HG03378 (cell line): ENCODE measurements at regions not wholly inside any gene's neighbourhood (a gene's known extent, or its start where the extent isn't known, plus 50 kb on each side); places are given as distances from the start of the nearest gene placed in this dataset.
A peak's percentile ranks its signal among the peaks of the same experiment; 100 is the strongest.

Experiments
- ATAC-seq: cut with Tn5 transposase; IDR thresholded peaks from one replicate; pipeline ENCODE4 v1.9.1; 2021; ENCODE audit warnings: mild to moderate bottlenecking, moderate library complexity; ENCODE audit not compliant: unreplicated experiment

DNA sequence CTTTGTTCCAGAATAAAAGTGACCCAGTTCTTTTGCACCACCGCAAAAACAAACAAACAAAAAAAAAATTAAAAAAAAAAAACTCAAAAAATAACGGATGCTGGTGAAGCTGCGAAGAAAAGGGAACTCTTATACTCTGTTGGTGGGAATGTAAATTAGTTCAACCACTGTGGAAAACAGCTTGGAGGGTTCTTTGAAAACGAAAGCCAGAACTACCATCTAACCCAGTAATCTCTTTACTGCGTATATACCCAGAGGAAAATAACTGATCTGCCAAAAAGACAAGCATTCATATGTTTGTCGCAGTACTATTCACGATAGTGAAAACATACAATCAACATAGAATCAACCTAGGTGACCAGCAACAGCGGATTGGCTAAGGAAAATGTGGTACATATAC is 298.9 kb upstream of the CBLB start:
- ATAC-seq = peak; percentile 60

GRCh38 chr3:106168962-106169750 is 300.3 kb upstream of the CBLB start:
- ATAC-seq = no peak

DNA sequence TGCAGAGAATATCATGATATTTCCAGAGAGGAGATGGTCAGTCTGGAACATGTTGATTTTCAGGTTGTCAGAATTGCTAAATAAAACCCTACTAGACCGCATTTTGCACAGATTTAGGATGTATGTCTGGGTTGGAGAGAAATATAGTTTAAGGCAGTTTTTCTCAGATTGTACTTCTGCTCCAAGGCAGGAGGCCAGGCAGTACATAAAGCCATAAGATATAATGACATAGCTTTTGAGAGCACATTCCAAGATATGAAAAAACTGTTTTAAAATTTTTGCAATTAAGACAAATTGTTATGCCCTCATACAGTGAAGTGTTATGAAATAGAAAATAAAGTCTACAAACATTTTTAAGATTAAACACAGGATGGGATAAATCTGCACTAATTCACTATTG is 301.8 kb upstream of the CBLB start:
- no peak for ATAC-seq

GRCh38 chr3:106172101-106172500 is 303.3 kb upstream of the CBLB start:
- no peak for ATAC-seq

DNA sequence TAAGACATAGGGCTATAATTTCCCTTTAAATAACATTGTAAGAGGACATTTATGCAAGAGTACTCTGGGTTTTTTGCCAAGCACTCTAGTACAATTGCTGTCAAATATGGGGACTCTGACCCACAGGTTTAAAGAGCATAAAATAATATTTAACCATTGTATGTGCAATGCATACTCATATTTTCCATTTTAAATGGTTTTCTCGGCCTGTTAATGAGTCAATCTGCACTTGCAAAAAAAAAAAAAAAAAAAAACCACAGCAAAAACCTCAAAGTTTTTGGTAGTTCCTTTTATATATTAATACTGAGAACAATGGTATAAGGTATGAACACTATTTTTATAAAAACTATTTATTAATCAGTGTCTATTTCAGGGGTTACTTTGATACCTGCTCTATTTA is 304.0 kb upstream of the CBLB start:
- ATAC-seq = peak; percentile 59

GRCh38 chr3:106175276-106175675 is 306.5 kb upstream of the CBLB start:
- ATAC-seq = no peak

DNA sequence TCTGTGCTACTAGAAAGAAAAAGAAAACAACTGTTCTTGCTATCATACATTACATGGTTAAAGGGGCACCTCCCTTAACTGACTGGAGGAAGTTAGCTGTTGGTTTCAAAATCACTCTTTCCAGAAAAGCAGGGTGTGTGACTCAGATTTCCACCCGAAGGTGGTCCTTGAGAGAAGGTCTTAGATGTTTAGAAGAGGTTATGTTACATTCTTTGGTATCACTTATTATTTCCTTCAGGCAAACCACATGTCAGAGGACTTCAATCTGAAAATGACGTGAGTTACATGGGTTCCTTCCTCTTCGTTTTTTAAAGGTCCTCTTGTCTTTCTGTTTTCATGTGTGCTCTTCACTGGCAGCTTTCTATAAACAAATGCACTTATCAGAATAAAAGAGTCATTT is 307.9 kb upstream of the CBLB start:
- ATAC-seq = peak; percentile 88

- no peak for ATAC-seq
Measured at GRCh38 chr3:106182950-106183511, 314.2 kb upstream of the CBLB start.

DNA sequence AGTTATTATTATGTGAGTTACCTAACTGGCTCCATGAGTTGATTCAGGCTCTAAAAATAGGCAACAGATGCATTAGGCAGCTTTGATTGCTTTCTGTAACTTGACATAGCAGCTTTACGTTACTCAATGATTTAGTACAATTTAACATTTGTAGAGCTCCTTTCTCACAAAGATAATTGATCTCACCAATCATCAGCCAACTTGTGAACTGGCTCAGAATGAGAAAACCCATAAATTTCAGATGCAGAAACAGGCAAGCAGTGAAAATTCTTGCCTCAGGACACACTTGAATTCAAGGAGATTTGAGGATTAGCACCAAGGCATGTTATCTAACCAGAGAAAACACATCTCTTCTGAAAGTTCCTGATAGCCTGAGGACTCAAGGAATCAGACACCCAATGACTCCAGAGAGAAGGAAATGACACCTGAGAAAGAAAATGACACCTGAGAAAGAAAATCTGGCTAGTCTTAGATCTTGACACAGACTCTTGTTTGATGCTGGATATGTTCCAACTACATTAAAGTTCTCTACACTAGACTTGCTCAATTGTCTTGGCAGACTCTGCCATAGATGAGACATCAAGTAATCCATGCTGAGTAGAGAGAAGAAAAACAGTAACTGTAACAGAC is 315.1 kb upstream of the CBLB start:
- peak; percentile 35 for ATAC-seq

- peak; percentile 95 for ATAC-seq
Measured at GRCh38 chr3:106184540-106185457, 316.0 kb upstream of the CBLB start.

DNA sequence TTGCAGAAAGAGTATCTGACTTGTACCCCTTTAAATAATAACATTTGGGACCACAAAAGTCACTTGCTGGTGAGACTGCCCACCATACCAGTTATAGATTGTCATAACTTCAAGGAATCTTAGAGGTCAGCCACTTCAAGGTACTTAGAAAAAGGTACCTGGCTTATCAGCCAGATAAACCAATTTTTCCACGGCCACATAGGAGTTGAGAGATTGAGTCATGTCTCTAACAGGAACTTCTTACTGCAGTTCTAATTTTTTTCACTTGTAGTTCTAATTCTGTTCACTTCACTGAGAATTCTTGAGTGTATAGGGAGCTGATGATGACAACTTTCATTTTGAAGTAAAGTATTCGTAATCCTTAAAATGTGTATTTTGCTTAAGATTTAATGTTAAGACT is 317.1 kb upstream of the CBLB start:
- no peak for ATAC-seq

DNA sequence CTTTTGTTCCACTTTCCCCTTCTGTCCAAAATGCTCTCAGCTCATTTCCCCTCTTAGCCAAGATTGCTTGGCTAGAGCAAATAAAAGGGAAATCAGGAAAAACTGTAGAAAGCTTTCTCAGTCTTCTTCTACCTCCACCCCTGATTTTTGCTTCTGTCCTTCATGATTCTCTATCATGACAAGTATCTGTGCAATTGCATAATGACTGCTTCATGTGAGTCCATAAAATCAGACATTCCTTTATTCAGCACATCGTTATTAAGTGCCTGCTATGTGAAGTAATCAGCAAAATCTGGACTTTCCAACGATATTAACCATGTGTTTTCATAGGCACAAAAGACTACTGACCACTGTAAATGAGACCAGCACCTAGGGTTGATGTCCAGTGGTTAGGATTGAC is 321.5 kb upstream of the CBLB start:
- no peak for ATAC-seq

DNA sequence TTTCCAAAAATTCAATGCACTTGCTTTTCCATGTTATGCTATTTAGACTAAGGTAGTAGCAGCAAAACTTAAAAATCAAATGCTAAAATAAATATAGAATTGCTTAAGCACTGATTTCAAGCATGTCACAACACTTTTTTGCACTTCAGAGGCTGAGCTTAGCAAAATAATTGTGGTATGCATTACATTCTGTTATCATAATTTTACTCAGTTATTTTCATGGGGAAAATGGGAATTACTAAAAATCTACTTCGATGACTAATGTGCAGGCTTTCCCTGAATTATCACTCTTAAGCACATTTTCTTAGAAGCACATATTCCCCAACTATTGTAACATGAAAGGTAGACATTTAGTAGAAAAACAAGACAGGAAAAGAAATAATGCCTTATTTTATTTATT is 322.4 kb upstream of the CBLB start:
- ATAC-seq = no peak

- no peak for ATAC-seq
Measured at GRCh38 chr3:106191913-106192312, 323.1 kb upstream of the CBLB start.

DNA sequence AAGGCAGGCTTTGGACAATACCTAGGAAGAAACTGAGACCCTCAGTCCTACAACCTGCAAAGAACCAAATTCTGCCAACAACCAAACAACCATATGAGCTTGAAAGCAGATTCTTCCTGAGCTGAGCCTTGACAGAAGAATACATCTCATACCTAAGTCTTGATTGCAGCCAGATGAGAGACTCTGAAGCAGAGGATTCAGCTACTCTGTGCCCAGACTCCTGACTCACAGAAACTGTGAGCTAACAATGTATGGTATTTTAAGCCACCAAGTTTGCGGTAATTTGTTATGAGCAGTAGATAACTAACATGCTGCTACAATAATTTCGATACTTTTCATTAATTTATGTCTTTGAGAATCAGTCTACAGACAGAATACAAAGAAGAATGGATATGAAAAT is 325.1 kb upstream of the CBLB start:
- no peak for ATAC-seq

- ATAC-seq = no peak
Measured at GRCh38 chr3:106194726-106195125, 325.9 kb upstream of the CBLB start.

DNA sequence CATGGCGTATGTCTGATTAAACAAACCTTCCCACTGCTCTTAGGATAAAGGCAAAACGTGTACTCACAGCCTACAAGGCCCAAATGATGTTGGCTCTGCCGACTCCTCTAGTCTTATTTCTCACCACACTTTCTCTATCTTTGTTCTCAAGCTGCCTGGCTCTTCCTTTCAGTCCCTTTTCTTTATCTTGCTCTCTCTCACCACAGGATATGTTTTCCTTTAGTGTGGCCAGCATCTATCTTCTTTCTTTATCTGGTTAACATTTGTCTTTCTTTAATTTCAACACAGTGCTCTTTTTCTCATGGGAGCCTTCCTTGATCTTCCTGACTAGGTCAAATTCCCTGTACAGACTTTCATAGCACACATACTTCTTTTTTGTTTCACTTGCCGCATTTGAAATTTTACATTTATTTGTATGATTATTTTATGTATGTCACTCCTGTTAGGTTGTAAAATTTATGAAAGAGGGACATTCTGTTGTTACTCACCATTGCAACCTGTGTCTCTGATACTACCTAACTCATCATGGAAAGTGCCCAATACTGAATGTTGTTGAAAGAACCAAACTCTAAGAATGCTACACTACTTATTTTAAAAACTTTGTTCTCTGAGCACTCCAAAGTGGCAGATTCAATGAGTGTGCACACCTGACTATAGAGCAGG is 328.9 kb upstream of the CBLB start:
- ATAC-seq = no peak

DNA sequence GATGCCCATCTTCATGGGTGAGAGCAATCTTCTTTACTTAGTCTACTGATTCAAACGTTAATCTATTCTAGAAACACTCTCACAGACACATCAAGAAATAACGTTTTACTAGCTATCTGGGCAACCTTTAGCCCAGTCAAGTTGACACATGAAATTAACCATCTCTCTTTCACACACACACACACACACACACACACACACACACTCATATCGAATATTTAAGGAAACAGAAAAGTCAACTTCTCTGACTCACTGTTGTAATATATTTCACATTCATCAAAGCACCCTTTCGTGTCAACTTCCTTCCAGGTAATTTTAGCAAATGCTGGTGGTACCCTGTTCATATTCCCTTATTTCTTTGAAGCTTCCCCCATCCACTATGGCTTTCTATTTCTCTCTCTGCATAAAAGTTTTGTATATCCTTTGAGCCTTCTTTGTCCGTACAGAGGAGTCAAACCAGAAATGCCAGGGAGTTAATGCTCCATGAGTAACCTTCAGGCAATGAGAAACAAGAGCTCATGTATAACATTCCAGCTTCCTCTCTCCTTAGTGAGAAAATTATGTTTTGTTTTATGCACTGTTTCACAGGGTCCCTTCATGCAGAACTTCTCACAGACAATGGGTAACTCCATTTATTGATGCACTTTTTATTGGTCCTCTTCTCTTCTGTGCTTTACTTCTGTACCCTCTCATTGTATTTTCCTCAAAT is 335.5 kb upstream of the CBLB start:
- no peak for ATAC-seq

- ATAC-seq = peak; percentile 90
Measured at GRCh38 chr3:106206146-106206545, 337.3 kb upstream of the CBLB start.

DNA sequence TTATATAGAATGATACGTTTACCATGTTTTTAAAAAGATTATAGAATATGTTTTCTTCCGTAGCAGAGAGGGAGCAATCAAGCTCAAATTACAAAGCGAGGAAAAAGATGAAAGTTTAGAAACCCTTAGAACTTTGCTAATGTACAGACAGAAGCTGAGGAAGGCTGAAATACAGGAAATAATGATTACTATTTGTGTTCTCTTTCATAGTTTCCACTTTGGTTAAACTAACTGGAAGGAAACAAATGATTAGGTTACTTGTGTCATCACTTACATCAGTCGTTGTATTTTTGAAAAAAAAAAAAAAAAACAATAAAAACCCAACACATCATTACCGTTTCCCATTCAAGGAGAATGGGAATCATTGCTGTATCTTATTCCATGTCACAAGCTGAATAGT is 337.8 kb upstream of the CBLB start:
- ATAC-seq = peak; percentile 25
